Loucy (cell line): ENCODE measurements at regions not wholly inside any gene's neighbourhood (a gene's known extent, or its start where the extent isn't known, plus 50 kb on each side); places are given as distances from the start of the nearest gene placed in this dataset.

Experiments used
- H2AFZ ChIP-seq: fragments of 200-600 bp; sonication (generic); 2 replicates; pipeline ENCODE4 v1.6.0; 2016; ENCODE audit warnings: antibody characterized with exemption, mild to moderate bottlenecking, low read length, moderate library complexity
- H3F3A ChIP-seq: fragments of 200-600 bp; 2 replicates; pipeline ENCODE4 v1.6.0; 2016; ENCODE audit warnings: antibody characterized with exemption, low read depth, mild to moderate bottlenecking
- H3K27me3 ChIP-seq: fragments of 200-600 bp; sonication (generic); 2 replicates; pipeline ENCODE4 v1.6.1; 2014; ENCODE audit warnings: low read length, mild to moderate bottlenecking; ENCODE audit not compliant: insufficient read depth, poor library complexity, severe bottlenecking
- H3K36me3 ChIP-seq: fragments of 200-600 bp; sonication (generic); 2 replicates; pipeline ENCODE4 v1.6.1; 2016; ENCODE audit warnings: low read length; ENCODE audit not compliant: insufficient read depth
- H3K4me1 ChIP-seq: fragments of 200-600 bp; sonication (generic); 2 replicates; pipeline ENCODE4 v1.5.1; 2014; ENCODE audit warnings: low read length, mild to moderate bottlenecking; ENCODE audit not compliant: insufficient read depth, poor library complexity, severe bottlenecking
- H3K4me2 ChIP-seq: fragments of 200-600 bp; sonication (generic); 2 replicates; pipeline ENCODE4 v1.6.0; 2014; ENCODE audit warnings: antibody characterized with exemption, low read length, low read depth, mild to moderate bottlenecking; ENCODE audit not compliant: poor library complexity, severe bottlenecking
- H3K4me3 ChIP-seq: fragments of 200-600 bp; sonication (generic); 2 replicates; pipeline ENCODE4 v1.5.1; 2014; ENCODE audit warnings: low read length, mild to moderate bottlenecking, mixed read lengths; ENCODE audit not compliant: poor library complexity, severe bottlenecking
- H3K79me2 ChIP-seq: fragments of 200-600 bp; sonication (generic); 2 replicates; pipeline ENCODE4 v1.6.1; 2014; ENCODE audit warnings: low read length; ENCODE audit not compliant: insufficient read depth
- H3K9ac ChIP-seq: fragments of 200-600 bp; sonication (generic); 2 replicates; pipeline ENCODE4 v1.6.0; 2014; ENCODE audit warnings: mild to moderate bottlenecking, low read depth, low read length, moderate library complexity; ENCODE audit not compliant: poor library complexity, severe bottlenecking
- H3K9me2 ChIP-seq: fragments of 200-600 bp; sonication (generic); replicated peaks from 2 replicates; pipeline ENCODE4 v1.6.1; 2016; ENCODE audit warnings: low read depth, low read length, mixed read lengths
- H3K9me3 ChIP-seq: fragments of 200-600 bp; sonication (generic); 2 replicates; pipeline ENCODE4 v1.6.1; 2014; ENCODE audit warnings: mild to moderate bottlenecking, antibody characterized with exemption, low read length, low read depth; ENCODE audit not compliant: insufficient read depth
- H4K20me1 ChIP-seq: fragments of 200-600 bp; sonication (generic); 2 replicates; pipeline ENCODE4 v1.6.0; 2014; ENCODE audit warnings: antibody characterized with exemption, low read length, mild to moderate bottlenecking; ENCODE audit not compliant: insufficient read depth, poor library complexity, severe bottlenecking
- CTCF ChIP-seq: fragments of 200-600 bp; sonication (generic); conservative IDR thresholded peaks from 2 replicates; pipeline ENCODE4 v1.5.1; 2014; ENCODE audit warnings: mild to moderate bottlenecking, antibody characterized with exemption, low read length
- EZH2phosphoT487 ChIP-seq: fragments of 200-600 bp; IDR thresholded peaks from 2 replicates; pipeline ENCODE4 v1.6.1; 2018; ENCODE audit warnings: antibody characterized with exemption, mild to moderate bottlenecking, moderate library complexity, borderline replicate concordance

- Histone ChIP-seq H3K4me2 (no peak overlapping the region), H3K27me3 (no peaks in the 10 kb centered on the region), H3K36me3 (no peaks in the 10 kb centered on the region), H3K79me2 (no peaks in the 10 kb centered on the region), H3K9ac (no peak overlapping the region), H3F3A (no peaks in the 10 kb centered on the region), H2AFZ (no peak overlapping the region), H3K4me3 (no peak overlapping the region), H3K9me3 (no peaks in the 10 kb centered on the region), H3K4me1 (no peaks in the 10 kb centered on the region), H4K20me1 (no peaks in the 10 kb centered on the region), H3K9me2 (no peaks in the 10 kb centered on the region)
- TF ChIP-seq EZH2phosphoT487 (no peak), CTCF (no peak)
Observed at GRCh38 chr9:18410983-18411382, 63.0 kb upstream of the ADAMTSL1 start.

GRCh38 chr9:18421391-18421790, 52.6 kb upstream of the ADAMTSL1 start:
- Histone ChIP-seq H3K4me2 (no peak overlapping the region), H3K36me3 (no peaks in the 10 kb centered on the region), H3K79me2 (no peaks in the 10 kb centered on the region), H3K9me2 (no peaks in the 10 kb centered on the region), H3K9me3 (no peaks in the 10 kb centered on the region), H3K9ac (no peak overlapping the region), H4K20me1 (no peaks in the 10 kb centered on the region), H3K4me3 (no peak overlapping the region), H2AFZ (no peak overlapping the region), H3K4me1 (no peaks in the 10 kb centered on the region), H3K27me3 (no peaks in the 10 kb centered on the region), H3F3A (no peaks in the 10 kb centered on the region)
- no peak for TF ChIP-seq EZH2phosphoT487
- TF ChIP-seq CTCF: no peak

- Histone ChIP-seq H3K9me3 (no peaks in the 10 kb centered on the region), H3K9me2 (no peaks in the 10 kb centered on the region), H3K79me2 (no peaks in the 10 kb centered on the region), H3K4me1 (no peaks in the 10 kb centered on the region), H3K36me3 (no peaks in the 10 kb centered on the region), H3K27me3 (no peaks in the 10 kb centered on the region), H3K9ac (no peak overlapping the region), H3K4me2 (no peak overlapping the region), H3K4me3 (no peak overlapping the region), H3F3A (no peaks in the 10 kb centered on the region), H2AFZ (no peak overlapping the region), H4K20me1 (no peaks in the 10 kb centered on the region)
- TF ChIP-seq EZH2phosphoT487 (no peak), CTCF (no peak)
Observed at GRCh38 chr9:18422296-18423036, 51.5 kb upstream of the ADAMTSL1 start.
